Ishikawa (cell line): ENCODE measurements at regions not wholly inside any gene's neighbourhood (a gene's known extent, or its start where the extent isn't known, plus 50 kb on each side); places are given as distances from the start of the nearest gene placed in this dataset.

Source experiments
- CEBPB ChIP-seq: IDR thresholded peaks from 2 replicates; pipeline ENCODE4 v1.6.1; 2012
- CREB1 ChIP-seq: IDR thresholded peaks from 2 replicates; pipeline ENCODE4 v1.6.1; 2012; ENCODE audit warnings: low read depth
- EGR1 ChIP-seq: IDR thresholded peaks from 2 replicates; pipeline ENCODE4 v1.6.1; 2012
- EP300 ChIP-seq: IDR thresholded peaks from 2 replicates; pipeline ENCODE4 v1.6.1; 2012; ENCODE audit warnings: borderline replicate concordance
- FOXM1 ChIP-seq: IDR thresholded peaks from 2 replicates; pipeline ENCODE4 v1.6.1; 2012; ENCODE audit warnings: low read depth, borderline replicate concordance
- MAX ChIP-seq: IDR thresholded peaks from 2 replicates; pipeline ENCODE4 v1.6.1; 2012
- NFIC ChIP-seq: IDR thresholded peaks from 2 replicates; pipeline ENCODE4 v1.6.1; 2012
- RAD21 ChIP-seq: IDR thresholded peaks from 2 replicates; pipeline ENCODE4 v1.6.1; 2012; ENCODE audit warnings: low read depth
- REST ChIP-seq: IDR thresholded peaks from 2 replicates; pipeline ENCODE4 v1.6.1; 2012; ENCODE audit warnings: low read depth, mild to moderate bottlenecking
- TAF1 ChIP-seq: IDR thresholded peaks from 2 replicates; pipeline ENCODE4 v1.6.1; 2012; ENCODE audit warnings: low read depth, mild to moderate bottlenecking
- TCF12 ChIP-seq: IDR thresholded peaks from 2 replicates; pipeline ENCODE4 v1.6.1; 2012; ENCODE audit warnings: low read depth
- TEAD4 ChIP-seq: IDR thresholded peaks from 2 replicates; pipeline ENCODE4 v1.6.1; 2012
- USF1 ChIP-seq: IDR thresholded peaks from 2 replicates; pipeline ENCODE4 v1.6.1; 2012
- YY1 ChIP-seq: IDR thresholded peaks from 2 replicates; pipeline ENCODE4 v1.6.1; 2012; ENCODE audit warnings: low read depth
- ZBTB7A ChIP-seq: IDR thresholded peaks from 2 replicates; pipeline ENCODE4 v1.6.1; 2012; ENCODE audit warnings: low read depth

GRCh38 chr6:1229808-1230207, 82.1 kb upstream of the FOXQ1 start:
- TF ChIP-seq EGR1 (no peak), FOXM1 (no peak), TCF12 (no peak), MAX (no peak), TEAD4 (no peak), YY1 (no peak), ZBTB7A (no peak), NFIC (no peak), REST (no peak), USF1 (no peak), TAF1 (no peak)

GRCh38 chr6:1229301-1229700, 82.6 kb upstream of the FOXQ1 start:
- TF ChIP-seq TCF12 (no peak), REST (no peak)

- TF ChIP-seq TEAD4 (no peak), ZBTB7A (no peak), EP300 (no peak), NFIC (no peak), USF1 (no peak), TCF12 (no peak), RAD21 (no peak)
Observed at GRCh38 chr6:1228754-1229191, 83.1 kb upstream of the FOXQ1 start.

GRCh38 chr6:1227935-1228753, 83.8 kb upstream of the FOXQ1 start:
- TF ChIP-seq CEBPB: no peak
- no peak for TF ChIP-seq NFIC
- no peak for TF ChIP-seq TCF12

- TF ChIP-seq TCF12 (no peak), ZBTB7A (no peak), FOXM1 (no peak), YY1 (no peak), CREB1 (no peak), RAD21 (no peak), CEBPB (no peak), EP300 (no peak), EGR1 (no peak), TEAD4 (no peak), REST (no peak), TAF1 (no peak)
Observed at GRCh38 chr6:1227600-1227934, 84.3 kb upstream of the FOXQ1 start.
